Cardiac septum (tissue), 1 donor: ENCODE measurements at regions not wholly inside any gene's neighbourhood (a gene's known extent, or its start where the extent isn't known, plus 50 kb on each side); places are given as distances from the start of the nearest gene placed in this dataset.

Experiments used
- DNase-seq: peaks from one replicate; pipeline ENCODE4 v3.0.0-alpha.2; 2020; ENCODE audit warnings: low spot score
- intact Hi-C: fragments of 100-400 bp; cut with DNase I; formaldehyde crosslinking; loops from one replicate; pipeline ENCODE4 v1.14.0; 2022
- donor health status: DM: no; HTN: no; CAD: no.

- no peak for DNase-seq
- intact Hi-C loops, result loop anchor here (5.0 kb wide), 1 partner anchor 111 kb away; no protein-coding TSS in a partner anchor
Observed at GRCh38 chr2:20521682-20522189, 74.9 kb downstream of the RHOB start.

- DNase-seq, result no peak
- intact Hi-C loops, result loop anchor here (5.0 kb wide), 1 partner anchor 109 kb away; no protein-coding TSS in a partner anchor
Observed at GRCh38 chr2:20523073-20523798, 76.4 kb downstream of the RHOB start.

GRCh38 chr2:20523799-20524187 is 76.9 kb downstream of the RHOB start:
- no peak for DNase-seq
- intact Hi-C loops, result loop anchor here (2.0 to 5.0 kb wide), 4 partner anchors 45 to 109 kb away; no protein-coding TSS in a partner anchor

- peak; percentile 84 for DNase-seq
- intact Hi-C loops, result loop anchor here (2.0 to 5.0 kb wide), 4 partner anchors 44 to 108 kb away; no protein-coding TSS in a partner anchor
Observed at GRCh38 chr2:20524412-20525040, 77.7 kb downstream of the RHOB start.

GRCh38 chr2:20525041-20526035 is 78.5 kb downstream of the RHOB start:
- intact Hi-C loops, result loop anchor here (2.0 kb wide), 3 partner anchors 43 to 81 kb away; no protein-coding TSS in a partner anchor
- DNase-seq, result no peak

DNA sequence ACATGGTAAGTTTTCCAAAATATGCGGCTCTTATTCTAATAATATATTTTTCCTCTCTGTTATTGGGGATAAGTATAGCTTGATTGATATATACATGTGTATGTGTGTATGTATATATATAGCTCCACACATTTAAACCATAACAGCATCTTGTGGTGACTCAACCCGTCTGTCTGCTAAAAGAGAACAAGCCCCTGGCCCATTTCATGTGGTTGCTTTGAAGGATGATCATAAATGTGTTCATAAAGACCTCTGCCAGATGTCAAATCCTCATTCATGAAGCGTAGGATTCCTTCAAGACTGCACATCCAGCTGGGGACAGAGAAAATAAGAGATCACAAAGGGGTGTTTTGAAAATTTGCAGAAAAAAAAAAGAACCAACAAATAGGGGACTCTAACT is 79.3 kb downstream of the RHOB start:
- DNase-seq, result no peak
- intact Hi-C loops, result no loop called here

- intact Hi-C loops, result no loop called here
- no peak for DNase-seq
Observed at GRCh38 chr2:20526708-20527107, 79.8 kb downstream of the RHOB start.

DNA sequence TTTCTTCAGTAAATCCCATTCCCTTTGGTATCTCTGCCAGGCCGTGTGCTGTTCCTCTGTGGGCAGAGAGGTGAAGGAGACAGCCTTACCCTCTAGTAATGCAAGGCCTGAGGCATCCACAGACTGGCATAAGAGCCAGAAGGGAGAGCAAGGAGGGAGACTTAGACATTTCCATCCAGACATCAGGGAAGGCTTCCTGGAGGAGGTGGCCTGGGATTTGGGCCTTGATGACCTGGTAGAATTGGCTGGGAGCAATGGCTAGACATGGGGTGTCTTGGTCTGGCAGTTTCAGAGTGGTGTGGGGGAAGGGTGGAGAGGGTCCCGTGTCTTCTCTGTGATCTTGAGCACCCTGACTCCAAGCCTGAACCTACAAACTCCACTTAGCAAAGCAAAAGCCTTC is 81.8 kb downstream of the RHOB start:
- intact Hi-C loops, result no loop called here
- DNase-seq, result no peak

DNA sequence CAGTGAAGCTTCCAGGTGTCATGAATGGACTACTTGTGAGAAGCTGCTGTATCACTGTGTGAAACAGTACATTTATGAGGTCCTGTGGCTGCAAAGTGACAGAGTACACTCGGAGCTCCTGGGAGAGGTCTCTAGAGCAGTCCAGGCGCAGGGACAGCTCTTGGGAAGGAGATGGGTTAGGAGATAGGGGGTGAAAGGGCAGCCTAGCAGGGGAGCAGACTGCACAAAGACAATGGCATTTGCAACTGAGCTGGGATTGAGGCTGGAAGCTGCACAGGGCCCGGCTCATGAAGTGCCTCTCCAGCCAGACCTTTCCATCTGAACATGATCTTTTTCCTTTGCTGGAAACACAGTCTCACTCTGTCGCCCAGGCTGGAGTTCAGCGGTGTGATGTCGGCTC is 83.6 kb downstream of the RHOB start:
- intact Hi-C loops, result no loop called here
- DNase-seq, result no peak

- intact Hi-C loops, result no loop called here
- DNase-seq, result no peak
Observed at GRCh38 chr2:20531633-20532262, 84.9 kb downstream of the RHOB start.

DNA sequence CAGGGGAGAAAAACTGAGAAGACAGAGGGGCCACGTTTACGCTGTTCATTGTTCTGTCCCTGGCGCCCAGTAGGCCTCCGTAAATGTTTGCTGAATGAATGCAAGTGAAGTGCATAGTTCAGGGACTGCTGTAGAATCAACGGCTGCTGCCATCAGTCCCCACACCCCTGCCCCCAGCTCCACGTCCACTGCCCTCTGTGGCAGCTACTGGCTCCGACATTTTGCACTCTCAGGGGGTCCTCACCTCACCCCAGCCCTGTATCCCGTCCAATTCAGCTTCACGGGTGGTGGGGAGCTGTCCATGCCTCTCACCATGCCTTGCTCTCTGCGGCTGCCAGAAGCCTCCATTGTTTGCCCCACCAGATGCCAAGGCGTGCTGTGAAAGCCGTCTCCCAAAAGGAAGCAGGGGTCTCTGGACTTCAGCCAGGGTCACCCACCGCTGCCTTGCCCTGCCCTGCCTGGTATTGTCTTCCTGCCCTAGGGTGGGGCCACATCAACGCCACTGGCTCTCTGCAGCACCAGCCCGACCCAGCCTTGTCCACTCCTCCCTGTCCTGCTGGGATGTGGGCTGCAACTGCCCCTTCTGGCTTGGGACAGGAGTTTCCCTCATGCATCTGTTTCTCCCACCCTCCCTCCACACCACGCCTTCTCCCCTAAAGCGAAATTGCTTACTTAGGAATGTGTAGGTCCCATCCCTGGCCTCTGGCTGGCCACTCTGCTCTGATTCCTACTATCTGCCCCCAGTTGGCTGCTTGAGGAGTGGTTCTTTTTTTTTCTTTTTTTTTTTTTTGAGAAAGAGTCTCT is 86.0 kb downstream of the RHOB start:
- no peak for DNase-seq
- intact Hi-C loops, result no loop called here

DNA sequence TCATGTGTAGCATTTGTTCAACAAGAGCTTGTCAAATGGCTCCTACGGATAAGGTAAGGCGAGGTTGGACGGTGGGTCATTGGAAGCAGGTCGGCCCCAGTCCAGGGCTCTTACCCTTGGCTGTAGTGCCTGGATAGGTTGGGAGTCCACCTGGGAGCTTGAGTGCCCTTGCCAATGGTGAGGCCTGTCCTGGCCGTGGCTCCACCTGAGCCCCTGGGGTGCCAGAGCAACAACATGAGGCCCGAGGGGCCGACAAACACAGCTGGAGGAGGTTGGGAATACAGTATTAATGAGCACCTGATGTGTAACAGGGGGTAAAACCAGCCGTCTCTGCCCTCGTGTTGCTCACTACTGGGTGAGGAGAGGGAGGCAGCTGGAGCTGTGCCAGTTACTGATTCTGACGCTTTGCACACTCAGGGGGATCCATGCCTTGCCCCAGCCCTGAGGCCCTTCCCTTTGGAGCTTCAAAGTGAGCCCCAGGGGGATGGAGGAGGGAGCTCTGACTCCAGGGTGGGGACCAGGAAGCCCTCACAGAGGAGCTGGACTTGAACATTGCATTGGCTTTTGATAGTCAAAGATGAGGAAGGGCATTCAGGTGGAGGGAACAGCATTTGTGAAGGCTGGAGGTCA is 87.2 kb downstream of the RHOB start:
- no peak for DNase-seq
- intact Hi-C loops, result no loop called here

DNA sequence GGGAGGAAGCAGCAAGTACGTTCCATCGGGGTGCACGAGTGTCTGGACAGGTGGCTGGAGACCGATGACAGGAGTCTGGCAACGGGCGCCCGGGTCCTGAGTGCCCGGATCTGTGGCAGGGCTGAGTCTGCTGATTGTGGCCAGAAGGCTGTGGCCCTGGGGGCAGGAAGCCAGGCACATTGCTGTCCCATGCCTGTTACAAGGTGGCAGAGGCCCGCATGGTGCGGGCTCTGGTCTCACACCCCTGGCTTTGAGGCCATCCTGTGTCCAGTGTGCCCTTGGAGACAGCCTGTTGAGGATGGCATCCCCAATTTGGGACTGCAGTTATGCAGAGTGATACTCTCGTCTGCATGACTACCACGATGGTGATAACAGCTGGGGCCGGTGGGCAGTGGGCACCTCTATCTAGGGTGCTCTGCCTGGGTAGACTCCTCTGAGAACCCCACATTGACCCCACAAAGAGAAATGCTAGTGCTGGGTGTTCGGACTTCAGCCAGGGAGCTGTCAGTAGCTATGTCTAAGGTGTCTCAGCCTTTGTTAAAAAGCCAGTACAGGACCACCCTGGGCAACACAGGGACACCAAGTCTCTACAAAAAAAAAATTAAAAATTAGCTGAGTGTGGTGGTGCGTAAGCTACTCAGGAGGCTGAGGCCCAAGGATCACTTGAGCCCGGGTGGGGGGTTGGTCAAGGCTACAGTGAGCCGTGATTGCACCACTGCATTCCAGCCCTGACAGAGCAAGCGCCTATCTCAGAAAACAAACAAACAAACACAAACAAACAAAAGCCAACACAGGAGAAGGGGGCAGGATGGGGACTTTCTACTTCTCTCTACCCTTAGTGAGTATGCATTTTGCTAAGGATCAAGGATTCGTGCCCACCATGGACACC is 88.3 kb downstream of the RHOB start:
- no peak for DNase-seq
- intact Hi-C loops, result no loop called here

- DNase-seq, result no peak
Observed at GRCh38 chr2:20536619-20537422, 89.9 kb downstream of the RHOB start.

GRCh38 chr2:20537423-20538307 is 90.8 kb downstream of the RHOB start:
- DNase-seq, result no peak
- intact Hi-C loops, result no loop called here

More at GRCh38 chr2:20536619-20537422, 89.9 kb downstream of the RHOB start:
- intact Hi-C loops, result no loop called here
